ENCODE measurements at regions not wholly inside any gene's neighbourhood (a gene's known extent, or its start where the extent isn't known, plus 50 kb on each side); places are given as distances from the start of the nearest gene placed in this dataset.

DNA sequence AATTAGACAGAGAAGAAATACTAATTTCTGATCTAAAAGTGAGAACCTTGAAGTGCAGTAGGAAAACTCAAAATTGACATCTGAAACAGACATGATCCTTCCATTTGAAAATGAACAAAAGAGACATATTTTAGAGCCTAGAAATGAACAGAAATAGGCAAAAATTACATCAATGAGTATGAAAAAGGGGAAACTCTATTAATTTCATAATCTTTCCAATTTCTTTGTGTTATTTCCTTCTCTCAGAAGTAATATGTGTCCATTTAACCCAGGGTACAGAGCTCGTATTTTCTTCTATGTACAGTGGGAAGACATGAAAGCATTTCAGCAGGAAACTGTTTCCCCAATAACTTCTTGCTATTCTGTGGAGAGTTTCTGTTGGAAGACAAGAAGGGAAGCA is 263.1 kb downstream of the CGGBP1 start:
- TF ChIP-seq, protein P1, sequence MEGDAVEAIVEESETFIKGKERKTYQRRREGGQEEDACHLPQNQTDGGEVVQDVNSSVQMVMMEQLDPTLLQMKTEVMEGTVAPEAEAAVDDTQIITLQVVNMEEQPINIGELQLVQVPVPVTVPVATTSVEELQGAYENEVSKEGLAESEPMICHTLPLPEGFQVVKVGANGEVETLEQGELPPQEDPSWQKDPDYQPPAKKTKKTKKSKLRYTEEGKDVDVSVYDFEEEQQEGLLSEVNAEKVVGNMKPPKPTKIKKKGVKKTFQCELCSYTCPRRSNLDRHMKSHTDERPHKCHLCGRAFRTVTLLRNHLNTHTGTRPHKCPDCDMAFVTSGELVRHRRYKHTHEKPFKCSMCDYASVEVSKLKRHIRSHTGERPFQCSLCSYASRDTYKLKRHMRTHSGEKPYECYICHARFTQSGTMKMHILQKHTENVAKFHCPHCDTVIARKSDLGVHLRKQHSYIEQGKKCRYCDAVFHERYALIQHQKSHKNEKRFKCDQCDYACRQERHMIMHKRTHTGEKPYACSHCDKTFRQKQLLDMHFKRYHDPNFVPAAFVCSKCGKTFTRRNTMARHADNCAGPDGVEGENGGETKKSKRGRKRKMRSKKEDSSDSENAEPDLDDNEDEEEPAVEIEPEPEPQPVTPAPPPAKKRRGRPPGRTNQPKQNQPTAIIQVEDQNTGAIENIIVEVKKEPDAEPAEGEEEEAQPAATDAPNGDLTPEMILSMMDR (conservative IDR thresholded peaks at IDR 0.05): no peak
- no peak overlapping the region for H2BK12ac ChIP-seq (ENCODE audit: insufficient read length, low read depth, low read length)
- H3K4me3 Mint-ChIP-seq: no peak overlapping the region
- peaks cover 50% of the 10 kb centered on the region for H3K27me3 Mint-ChIP-seq (ENCODE audit: low read depth)
- no peaks in the 10 kb centered on the region for H3K36me3 Mint-ChIP-seq (ENCODE audit: insufficient read depth in 1 of 3, low read depth in 3 of 3)
- no peak for DNase-seq
- no peaks in the 10 kb centered on the region for H3K79me2 ChIP-seq (ENCODE audit: insufficient read depth, low read length)
- H3K27me3 ChIP-seq (ENCODE audit: insufficient read depth, low read length): no peaks in the 10 kb centered on the region; the same call in 1 of the 2 replicates
- no peaks in the 10 kb centered on the region for H3K9me3 Mint-ChIP-seq
- no peak overlapping the region for H4K8ac ChIP-seq (replicated peaks; ENCODE audit: insufficient read length, low read depth, low read length)
- no peak overlapping the region for H3K27ac Mint-ChIP-seq
- peaks cover 3% of the 10 kb centered on the region for H3K23me2 ChIP-seq (ENCODE audit: insufficient read length, low read depth, low read length, poor library complexity, severe bottlenecking)
- no peak overlapping the region for H3K14ac ChIP-seq (ENCODE audit: insufficient read depth, low read length)
- H3K4ac ChIP-seq (ENCODE audit: low read depth, low read length): no peak overlapping the region
- H2AFZ ChIP-seq (ENCODE audit: low read length): no peak overlapping the region
- H4K20me1 ChIP-seq (ENCODE audit: control insufficient read depth, insufficient read depth, insufficient read length): no peaks in the 10 kb centered on the region
- WGBS (ENCODE audit: extremely low coverage, insufficient read length, low lambda C conversion rate): no CpG with 5 or more reads among the region's 1 CpG
- H3K79me1 ChIP-seq (ENCODE audit: insufficient read depth, low read depth, low read length, poor library complexity, severe bottlenecking): no peaks in the 10 kb centered on the region
- no peak overlapping the region for H3K4me2 ChIP-seq (ENCODE audit: insufficient read depth, insufficient read length, low read length)
- no peak overlapping the region for H3K56ac ChIP-seq (ENCODE audit: insufficient read length, low read depth, low read length)
- no peak overlapping the region for H3K27ac ChIP-seq (ENCODE audit: insufficient read length, low read depth, low read length)
- no peak overlapping the region for H2BK120ac ChIP-seq (ENCODE audit: low read depth, low read length, poor library complexity, severe bottlenecking)
- no peak overlapping the region for H3K18ac ChIP-seq (ENCODE audit: insufficient read length, low read depth, low read length)
- H2BK20ac ChIP-seq (ENCODE audit: low read depth, low read length, poor library complexity, severe bottlenecking): no peak overlapping the region
- H3K4me1 ChIP-seq (ENCODE audit: insufficient read depth, low read length): no peaks in the 10 kb centered on the region; the same call in 1 of the 2 replicates
- H3K23ac ChIP-seq (ENCODE audit: insufficient read length, low read depth, low read length): no peak overlapping the region
- no peak overlapping the region for H2AK5ac ChIP-seq (ENCODE audit: insufficient read length, low read length)
- H3K4me1 Mint-ChIP-seq: peaks cover 19 to 23% of the 10 kb centered on the region in 2 experiments
- no peak overlapping the region for H4K91ac ChIP-seq (ENCODE audit: insufficient read length, low read depth, low read length)
- H2BK5ac ChIP-seq (ENCODE audit: insufficient read length, low read length): no peak overlapping the region
- no peak overlapping the region for H3K9ac ChIP-seq (ENCODE audit: extremely low read depth, insufficient read length, low read length)
- no peaks in the 10 kb centered on the region for H3K9me3 ChIP-seq (ENCODE audit: control insufficient read depth, low read depth, low read length)
- H4K5ac ChIP-seq (ENCODE audit: insufficient read length, low read depth, low read length): no peak overlapping the region
- no peak overlapping the region for H2BK15ac ChIP-seq (ENCODE audit: low read depth, low read length)
- H3T11ph ChIP-seq (ENCODE audit: low read length): no peak overlapping the region

Measured in H9 (cell line).